Activated T-cell treated with anti-CD3 and anti-CD28 coated beads, Interleukin-2, amount 50 U/mL, for 72 hours (primary cell): ENCODE measurements at regions not wholly inside any gene's neighbourhood (a gene's known extent, or its start where the extent isn't known, plus 50 kb on each side); places are given as distances from the start of the nearest gene placed in this dataset.
"Not testable (repeated sequence)": the region's sequence is repeated elsewhere in the genome, so short reads cannot be mapped to it uniquely, and the experiment has no call there.

ENCODE experiments used
- ATAC-seq, 2 donors: fragments of 150-1000 bp; cut with Tn5 transposase; replicated peaks in 1 of 2; 2 replicates each; pipeline ENCODE4 v1.10.0; 2021; ENCODE audit warnings: moderate library complexity in 2 of 2, mild to moderate bottlenecking in 1 of 2
- DNase-seq, 2 donors: peaks; one replicate each; pipeline ENCODE4 v3.0.0; 2021 to 2022; ENCODE audit warnings: mixed read lengths in 1 of 2
- H3K27ac Mint-ChIP-seq: one replicate; pipeline ENCODE4 v1.8.0; 2022; ENCODE audit warnings: mild to moderate bottlenecking, moderate library complexity, mixed read lengths
- H3K27me3 Mint-ChIP-seq: one replicate; pipeline ENCODE4 v1.8.0; 2022; ENCODE audit warnings: low read depth, mixed read lengths
- H3K36me3 Mint-ChIP-seq, 2 donors: one replicate each; pipeline ENCODE4 v1.8.0; 2022; ENCODE audit warnings: mixed read lengths in 2 of 2, mild to moderate bottlenecking in 1 of 2; ENCODE audit not compliant: insufficient read depth in 2 of 2
- H3K4me1 Mint-ChIP-seq: one replicate; pipeline ENCODE4 v1.8.0; 2022; ENCODE audit warnings: low read depth, mixed read lengths
- H3K4me3 Mint-ChIP-seq, 2 donors: one replicate each; pipeline ENCODE4 v1.8.0; 2022; ENCODE audit warnings: mild to moderate bottlenecking in 2 of 2, mixed read lengths in 2 of 2, moderate library complexity in 2 of 2
- H3K9me3 Mint-ChIP-seq, 2 donors: one replicate each; pipeline ENCODE4 v1.8.0; 2022; ENCODE audit warnings: mixed read lengths in 2 of 2

DNA sequence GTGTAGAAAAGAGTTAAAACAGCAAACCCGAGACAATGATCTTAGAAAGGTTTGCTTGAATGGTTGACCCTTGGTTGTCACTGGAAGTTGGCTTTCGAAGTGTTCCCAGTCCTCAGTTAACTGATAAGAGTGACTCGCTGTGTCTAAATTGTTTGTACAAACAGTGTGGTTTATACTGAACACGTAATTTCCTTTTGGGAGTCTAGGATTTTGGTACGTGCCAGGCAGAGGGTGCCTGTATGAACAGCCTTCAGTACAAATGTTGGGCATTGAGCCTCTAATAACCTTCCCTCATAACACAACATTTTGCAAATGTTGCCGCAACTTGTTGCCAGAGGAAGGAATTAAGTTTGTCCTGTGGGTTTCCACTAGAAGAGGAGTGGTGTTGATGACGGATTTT is 95.8 kb upstream of the DPP10 start:
- DNase-seq: no peak
- H3K27me3 Mint-ChIP-seq: no peaks in the 10 kb centered on the region

DNA sequence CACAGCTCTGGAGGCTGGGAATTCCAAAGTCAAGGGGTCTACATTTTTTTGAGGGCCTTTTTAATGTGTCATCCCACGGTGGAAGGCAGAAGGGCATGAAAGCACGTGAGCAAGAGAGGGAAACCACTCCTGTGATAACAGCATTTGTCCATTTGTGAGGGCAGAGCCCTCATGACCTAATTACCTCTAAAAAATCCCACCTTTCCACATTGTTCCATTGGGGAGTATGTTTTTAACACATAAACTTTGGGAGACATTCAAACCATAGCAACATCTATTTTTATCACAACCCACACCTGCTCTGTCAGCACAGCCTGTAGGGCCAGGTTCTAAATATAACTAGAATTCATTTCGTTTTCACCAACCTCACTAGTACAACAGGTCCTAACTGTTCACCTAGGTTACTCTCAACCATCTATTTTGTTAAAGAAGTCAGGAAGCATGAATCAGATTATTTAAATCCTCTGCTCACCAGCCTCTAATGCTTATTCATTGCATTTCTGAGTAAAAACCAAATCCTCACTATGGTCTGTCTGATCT is 92.2 kb upstream of the DPP10 start:
- H3K36me3 Mint-ChIP-seq: no peaks in the 10 kb centered on the region
- H3K4me1 Mint-ChIP-seq: no peaks in the 10 kb centered on the region
- no peak for DNase-seq
- no peaks in the 10 kb centered on the region for H3K27me3 Mint-ChIP-seq
- H3K27ac Mint-ChIP-seq: no peak overlapping the region
- no peaks in the 10 kb centered on the region for H3K9me3 Mint-ChIP-seq
- no peak overlapping the region for H3K4me3 Mint-ChIP-seq
- no peak for ATAC-seq

More for the DNA sequence above, 95.8 kb upstream of the DPP10 start:
- Mint-ChIP-seq H3K9me3 (no peaks in the 10 kb centered on the region), H3K27ac (no peak overlapping the region), H3K4me1 (no peaks in the 10 kb centered on the region), H3K36me3 (no peaks in the 10 kb centered on the region), H3K4me3 (no peak overlapping the region)
- no peak for ATAC-seq

GRCh38 chr2:114352988-114353387 is 89.5 kb upstream of the DPP10 start:
- DNase-seq (no peak), ATAC-seq (no peak)
- H3K4me1 Mint-ChIP-seq: no peaks in the 10 kb centered on the region
- H3K27me3 Mint-ChIP-seq: no peaks in the 10 kb centered on the region
- H3K4me3 Mint-ChIP-seq: no peak overlapping the region
- H3K9me3 Mint-ChIP-seq: peaks cover 2 to 3% of the 10 kb centered on the region in 2 donors
- H3K27ac Mint-ChIP-seq: no peak overlapping the region
- no peaks in the 10 kb centered on the region for H3K36me3 Mint-ChIP-seq

GRCh38 chr2:114354199-114354598 is 88.2 kb upstream of the DPP10 start:
- H3K36me3 Mint-ChIP-seq: no peaks in the 10 kb centered on the region
- H3K27ac Mint-ChIP-seq: no peak overlapping the region
- no peaks in the 10 kb centered on the region for H3K4me1 Mint-ChIP-seq
- no peak overlapping the region for H3K4me3 Mint-ChIP-seq
- H3K9me3 Mint-ChIP-seq: peaks cover 2 to 3% of the 10 kb centered on the region in 2 donors
- ATAC-seq (no peak), DNase-seq (no peak)
- H3K27me3 Mint-ChIP-seq: no peaks in the 10 kb centered on the region

- DNase-seq (no peak), ATAC-seq (no peak)
- peaks cover 7 to 16% of the 10 kb centered on the region in 2 donors for H3K36me3 Mint-ChIP-seq
- no peak overlapping the region for H3K27ac Mint-ChIP-seq
- H3K4me3 Mint-ChIP-seq: no peak overlapping the region
- H3K9me3 Mint-ChIP-seq: peaks cover 12 to 18% of the 10 kb centered on the region in 2 donors
- H3K27me3 Mint-ChIP-seq: no peaks in the 10 kb centered on the region
- H3K4me1 Mint-ChIP-seq: no peaks in the 10 kb centered on the region
Measured at GRCh38 chr2:114368705-114369104, 73.7 kb upstream of the DPP10 start.

DNA sequence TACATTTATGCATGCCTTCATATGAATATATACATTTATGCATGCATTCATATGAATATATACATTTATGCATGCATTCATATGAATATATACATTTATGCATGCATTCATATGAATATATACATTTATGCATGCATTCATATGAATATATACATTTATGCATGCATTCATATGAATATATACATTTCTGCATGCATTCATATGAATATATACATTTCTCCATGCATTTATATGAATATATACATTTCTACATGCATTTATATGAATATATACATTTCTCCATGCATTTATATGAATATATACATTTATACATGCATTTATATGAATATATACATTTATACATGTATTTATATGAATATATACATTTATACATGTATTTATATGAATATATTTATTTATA is 70.7 kb upstream of the DPP10 start:
- not testable (repeated sequence) for H3K4me1 Mint-ChIP-seq, ATAC-seq, H3K4me3 Mint-ChIP-seq, H3K27me3 Mint-ChIP-seq, H3K27ac Mint-ChIP-seq, DNase-seq
- Mint-ChIP-seq H3K9me3 (peaks cover 12 to 18% of the 10 kb centered on the region in 2 donors), H3K36me3 (peaks cover 7 to 16% of the 10 kb centered on the region in 2 donors)

DNA sequence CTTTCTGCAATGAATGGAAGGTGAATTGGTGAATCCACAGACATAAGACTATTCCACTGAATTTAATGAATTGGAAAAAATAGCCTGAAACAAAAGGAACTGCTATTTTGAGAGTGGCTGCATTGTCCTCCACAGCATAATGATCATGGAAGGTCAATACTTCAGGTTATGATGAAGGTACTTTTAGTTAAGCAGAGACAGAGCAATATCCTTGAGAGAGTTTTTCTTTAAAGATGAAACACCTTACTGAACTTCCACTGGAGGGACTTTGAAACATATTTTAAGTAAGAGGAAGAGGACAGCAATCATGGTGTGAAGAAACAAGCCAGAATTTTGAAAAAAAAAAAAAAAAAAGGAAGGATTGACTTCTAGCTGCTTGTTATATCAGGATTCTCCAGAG is 68.8 kb upstream of the DPP10 start:
- ATAC-seq: no peak
- no peaks in the 10 kb centered on the region for H3K27me3 Mint-ChIP-seq
- peaks cover 10 to 15% of the 10 kb centered on the region in 2 donors for H3K9me3 Mint-ChIP-seq
- H3K4me1 Mint-ChIP-seq: no peaks in the 10 kb centered on the region
- peaks cover 5 to 14% of the 10 kb centered on the region in 2 donors for H3K36me3 Mint-ChIP-seq
- no peak for DNase-seq
- no peak overlapping the region for H3K27ac Mint-ChIP-seq
- H3K4me3 Mint-ChIP-seq: no peak overlapping the region

DNA sequence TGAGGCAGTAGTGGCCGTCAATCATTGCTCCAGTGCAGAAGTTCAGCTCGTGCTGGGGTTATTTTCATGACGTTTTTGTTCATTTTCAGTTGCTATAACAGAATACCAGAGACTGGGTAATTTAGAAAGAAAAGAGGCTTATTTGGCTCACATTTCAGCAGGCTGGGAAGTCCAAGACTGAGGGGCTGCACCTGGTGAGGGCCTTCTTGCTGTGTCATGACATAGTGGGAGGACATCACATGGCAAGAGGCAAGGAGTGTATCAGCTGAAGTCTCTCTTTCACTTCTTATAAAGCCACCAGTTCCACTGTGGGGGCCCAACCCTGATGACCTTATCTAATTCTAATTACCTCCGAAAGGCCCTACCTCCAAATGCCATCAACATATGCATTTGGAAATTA is 58.0 kb upstream of the DPP10 start:
- Mint-ChIP-seq H3K27me3 (no peaks in the 10 kb centered on the region), H3K4me3 (no peak overlapping the region), H3K9me3 (peaks cover 0 to 2% of the 10 kb centered on the region in 2 donors), H3K36me3 (no peaks in the 10 kb centered on the region), H3K27ac (no peak overlapping the region), H3K4me1 (no peaks in the 10 kb centered on the region)
- no peak for ATAC-seq
- no peak for DNase-seq

DNA sequence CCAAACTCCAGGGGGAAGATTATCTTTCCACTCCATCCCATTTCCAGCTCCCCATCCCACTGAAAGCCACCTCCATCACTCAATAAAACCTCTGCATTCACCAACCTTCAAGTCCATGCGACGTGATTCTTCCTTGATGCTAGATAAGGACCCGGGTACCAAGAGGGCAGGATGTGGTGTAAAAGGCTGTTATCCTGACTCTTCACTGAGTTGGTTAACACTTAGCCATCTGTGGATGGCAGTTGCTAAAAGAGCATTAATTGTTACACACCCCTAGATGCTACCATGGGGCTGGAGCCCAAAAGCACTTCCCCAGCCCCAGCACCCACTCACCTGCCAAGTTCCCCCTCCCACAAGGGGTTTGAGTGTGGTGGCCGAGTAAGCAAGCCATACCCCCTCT is 53.4 kb upstream of the DPP10 start:
- peaks cover 0 to 3% of the 10 kb centered on the region in 2 donors for H3K9me3 Mint-ChIP-seq
- no peaks in the 10 kb centered on the region for H3K36me3 Mint-ChIP-seq
- no peak overlapping the region for H3K4me3 Mint-ChIP-seq

More for the DNA sequence above, 53.4 kb upstream of the DPP10 start:
- DNase-seq (no peak), ATAC-seq (no peak)
- Mint-ChIP-seq H3K27ac (no peak overlapping the region), H3K27me3 (no peaks in the 10 kb centered on the region), H3K4me1 (no peaks in the 10 kb centered on the region)
